ENCODE measurements at regions not wholly inside any gene's neighbourhood (a gene's known extent, or its start where the extent isn't known, plus 50 kb on each side); places are given as distances from the start of the nearest gene placed in this dataset.

GRCh38 chr3:68315964-68316363 is 616.4 kb downstream of the TAFA4 start:
- Histone ChIP-seq H3K4me3 (no peak overlapping the region), H3K9me3 (no peaks in the 10 kb centered on the region), H3K27ac (no peak overlapping the region), H3K36me3 (no peaks in the 10 kb centered on the region), H3K4me1 (no peaks in the 10 kb centered on the region), H3K27me3 (ENCODE audit: low read depth) (no peaks in the 10 kb centered on the region)
- intact Hi-C loops (cut with DNase I): no loop called here
- DNase-seq (no peak), ATAC-seq (no peak)
- TF ChIP-seq CTCF (IDR thresholded peaks at IDR 0.05): no peak

- no peak for DNase-seq
- TF ChIP-seq CTCF (IDR thresholded peaks at IDR 0.05): no peak
- ATAC-seq: no peak
- Histone ChIP-seq H3K27me3 (ENCODE audit: low read depth) (no peaks in the 10 kb centered on the region), H3K27ac (no peak overlapping the region), H3K4me1 (no peaks in the 10 kb centered on the region), H3K9me3 (no peaks in the 10 kb centered on the region), H3K36me3 (no peaks in the 10 kb centered on the region), H3K4me3 (no peak overlapping the region)
- intact Hi-C loops (cut with DNase I): no loop called here
These were observed 616.8 kb downstream of the TAFA4 start for GRCh38 chr3:68315546-68315945.

GRCh38 chr3:68306571-68306970 is 625.8 kb downstream of the TAFA4 start:
- Histone ChIP-seq H3K27me3 (ENCODE audit: low read depth) (no peaks in the 10 kb centered on the region), H3K9me3 (no peaks in the 10 kb centered on the region), H3K4me1 (no peaks in the 10 kb centered on the region), H3K36me3 (no peaks in the 10 kb centered on the region), H3K27ac (no peak overlapping the region), H3K4me3 (no peak overlapping the region)
- TF ChIP-seq CTCF (IDR thresholded peaks at IDR 0.05): no peak
- intact Hi-C loops (cut with DNase I): no loop called here
- no peak for ATAC-seq
- DNase-seq: no peak

- no peaks in the 10 kb centered on the region for H3K4me1 ChIP-seq
- H3K27ac ChIP-seq: no peak overlapping the region
- DNase-seq: no peak
- H3K36me3 ChIP-seq: no peaks in the 10 kb centered on the region
- no peak for TF ChIP-seq CTCF (IDR thresholded peaks at IDR 0.05)
- H3K27me3 ChIP-seq (ENCODE audit: low read depth): no peaks in the 10 kb centered on the region
- intact Hi-C loops (cut with DNase I): no loop called here
- ATAC-seq: no peak
- no peaks in the 10 kb centered on the region for H3K9me3 ChIP-seq
- H3K4me3 ChIP-seq: no peak overlapping the region
These were observed 636.9 kb downstream of the TAFA4 start for GRCh38 chr3:68295457-68295856.

GRCh38 chr3:68290333-68290732 is 635.9 kb upstream of the SUCLG2 start:
- no peaks in the 10 kb centered on the region for H3K9me3 ChIP-seq
- TF ChIP-seq CTCF (IDR thresholded peaks at IDR 0.05): no peak
- no peak overlapping the region for H3K27ac ChIP-seq
- H3K27me3 ChIP-seq (ENCODE audit: low read depth): no peaks in the 10 kb centered on the region
- H3K4me3 ChIP-seq: no peak overlapping the region
- DNase-seq (no peak), ATAC-seq (no peak)
- H3K36me3 ChIP-seq: no peaks in the 10 kb centered on the region
- H3K4me1 ChIP-seq: no peaks in the 10 kb centered on the region
- intact Hi-C loops (cut with DNase I): no loop called here

- ATAC-seq: no peak
- Histone ChIP-seq H3K36me3 (no peaks in the 10 kb centered on the region), H3K4me3 (no peak overlapping the region), H3K4me1 (no peaks in the 10 kb centered on the region), H3K9me3 (no peaks in the 10 kb centered on the region), H3K27ac (no peak overlapping the region), H3K27me3 (ENCODE audit: low read depth) (no peaks in the 10 kb centered on the region)
- no peak for TF ChIP-seq CTCF (IDR thresholded peaks at IDR 0.05)
- no peak for DNase-seq
- intact Hi-C loops (cut with DNase I): no loop called here
These were observed 633.7 kb upstream of the SUCLG2 start for GRCh38 chr3:68288085-68288484.

Data from lower lobe of right lung (tissue), 2 donors.